ENCODE measurements at regions not wholly inside any gene's neighbourhood (a gene's known extent, or its start where the extent isn't known, plus 50 kb on each side); places are given as distances from the start of the nearest gene placed in this dataset.

DNA sequence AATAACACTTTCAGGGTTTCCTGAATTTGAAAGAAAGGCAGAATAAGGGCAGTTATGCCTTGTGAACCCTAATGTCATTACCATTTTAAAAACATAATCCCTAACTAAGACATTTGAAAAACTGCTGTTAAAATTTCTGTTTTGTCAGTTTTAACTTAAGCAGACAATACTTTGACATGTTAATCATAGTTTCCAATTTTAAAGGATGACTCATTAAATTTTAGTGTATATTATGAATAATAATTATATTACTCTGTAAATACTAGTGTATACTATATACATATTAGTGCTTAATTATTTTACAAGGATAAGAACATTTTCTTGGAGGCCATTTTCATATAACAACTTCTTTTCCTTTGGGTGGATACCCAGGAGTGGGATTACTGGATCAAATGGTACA, 553.1 kb upstream of the BCHE start:
- no peak for TF ChIP-seq POLR2AphosphoS5 (IDR thresholded peaks at IDR 0.05; ENCODE audit: low read depth, low read length)
- TF ChIP-seq REST (IDR thresholded peaks at IDR 0.05; ENCODE audit: insufficient read depth in 1 of 2, low read depth in 2 of 2, low read length in 1 of 2) = no peak
- TF ChIP-seq, protein P1, sequence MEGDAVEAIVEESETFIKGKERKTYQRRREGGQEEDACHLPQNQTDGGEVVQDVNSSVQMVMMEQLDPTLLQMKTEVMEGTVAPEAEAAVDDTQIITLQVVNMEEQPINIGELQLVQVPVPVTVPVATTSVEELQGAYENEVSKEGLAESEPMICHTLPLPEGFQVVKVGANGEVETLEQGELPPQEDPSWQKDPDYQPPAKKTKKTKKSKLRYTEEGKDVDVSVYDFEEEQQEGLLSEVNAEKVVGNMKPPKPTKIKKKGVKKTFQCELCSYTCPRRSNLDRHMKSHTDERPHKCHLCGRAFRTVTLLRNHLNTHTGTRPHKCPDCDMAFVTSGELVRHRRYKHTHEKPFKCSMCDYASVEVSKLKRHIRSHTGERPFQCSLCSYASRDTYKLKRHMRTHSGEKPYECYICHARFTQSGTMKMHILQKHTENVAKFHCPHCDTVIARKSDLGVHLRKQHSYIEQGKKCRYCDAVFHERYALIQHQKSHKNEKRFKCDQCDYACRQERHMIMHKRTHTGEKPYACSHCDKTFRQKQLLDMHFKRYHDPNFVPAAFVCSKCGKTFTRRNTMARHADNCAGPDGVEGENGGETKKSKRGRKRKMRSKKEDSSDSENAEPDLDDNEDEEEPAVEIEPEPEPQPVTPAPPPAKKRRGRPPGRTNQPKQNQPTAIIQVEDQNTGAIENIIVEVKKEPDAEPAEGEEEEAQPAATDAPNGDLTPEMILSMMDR (IDR thresholded peaks at IDR 0.05) = no peak
- TF ChIP-seq SIN3A (IDR thresholded peaks at IDR 0.05; ENCODE audit: borderline replicate concordance, insufficient read depth, low read depth, low read length) = no peak
- TF ChIP-seq TCF7L2 (IDR thresholded peaks at IDR 0.05; ENCODE audit: low read depth, low read length) = no peak
- no peak overlapping the region for H3K4me3 ChIP-seq (ENCODE audit: low read depth in 2 of 2, low read length in 2 of 2)
- BruUV-seq (replicated peaks) = no TSS peak
- ATAC-seq (no peak), DNase-seq (ENCODE audit: low read depth, low spot score) (no peak)
- ChIA-PET CTCF (no interaction called here), POLR2A (no interaction called here)
- no peaks in the 10 kb centered on the region for H3K27me3 ChIP-seq (ENCODE audit: control insufficient read depth, insufficient read depth, low read length)
- H3K27ac ChIP-seq (ENCODE audit: low read length) = no peak overlapping the region
- no peaks in the 10 kb centered on the region for H3K36me3 ChIP-seq (ENCODE audit: control insufficient read depth, insufficient read depth, low read length)
- intact Hi-C loops (cut with micrococcal nuclease; ENCODE audit: unreplicated experiment) (no loop called here), in situ Hi-C loops (cut with HindIII; ENCODE audit: low pct_unique_long_range_greater_than_20kb, low sequenced_read_pairs) (no loop called here)
- H3K4me1 ChIP-seq (ENCODE audit: control insufficient read depth, insufficient read depth, low read length) = no peaks in the 10 kb centered on the region
- no peaks in the 10 kb centered on the region for H3K9me3 ChIP-seq (ENCODE audit: control insufficient read depth, insufficient read depth, low read depth, low read length)

DNA sequence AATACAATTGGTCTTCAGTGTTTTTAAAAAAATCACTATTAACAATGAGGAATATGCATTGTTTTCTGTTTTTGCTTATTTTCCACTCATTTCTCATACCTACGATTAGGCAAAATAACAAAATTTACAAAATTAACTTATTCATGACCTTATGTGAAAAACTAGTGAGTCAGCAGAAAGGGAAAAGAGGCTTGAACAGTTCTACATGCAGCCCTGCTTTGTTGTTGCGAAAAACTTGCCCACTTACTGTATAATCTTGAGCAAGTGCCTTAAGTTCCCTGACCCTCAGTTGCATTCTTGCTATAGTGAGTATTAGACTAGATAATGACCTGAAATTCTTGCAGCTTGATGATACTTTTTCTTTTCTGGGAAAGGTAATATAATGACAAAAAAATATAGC, 551.1 kb upstream of the BCHE start:
- TF ChIP-seq, protein P1 (IDR thresholded peaks at IDR 0.05) = no peak
- TF ChIP-seq POLR2AphosphoS5 (IDR thresholded peaks at IDR 0.05; ENCODE audit: low read depth, low read length) (no peak), REST (IDR thresholded peaks at IDR 0.05; ENCODE audit: insufficient read depth in 1 of 2, low read depth in 2 of 2, low read length in 1 of 2) (no peak), SIN3A (IDR thresholded peaks at IDR 0.05; ENCODE audit: borderline replicate concordance, insufficient read depth, low read depth, low read length) (no peak), TCF7L2 (IDR thresholded peaks at IDR 0.05; ENCODE audit: low read depth, low read length) (no peak)
- ATAC-seq (no peak), DNase-seq (ENCODE audit: low read depth, low spot score) (no peak)
- H3K4me1 ChIP-seq (ENCODE audit: control insufficient read depth, insufficient read depth, low read length) = no peaks in the 10 kb centered on the region
- no peak overlapping the region for H3K4me3 ChIP-seq (ENCODE audit: low read depth in 2 of 2, low read length in 2 of 2)
- no peak overlapping the region for H3K27ac ChIP-seq (ENCODE audit: low read length)
- no peaks in the 10 kb centered on the region for H3K36me3 ChIP-seq (ENCODE audit: control insufficient read depth, insufficient read depth, low read length)
- intact Hi-C loops (cut with micrococcal nuclease; ENCODE audit: unreplicated experiment) (no loop called here), in situ Hi-C loops (cut with HindIII; ENCODE audit: low pct_unique_long_range_greater_than_20kb, low sequenced_read_pairs) (no loop called here)
- H3K9me3 ChIP-seq (ENCODE audit: control insufficient read depth, insufficient read depth, low read depth, low read length) = no peaks in the 10 kb centered on the region
- POLR2A ChIA-PET = no interaction called here
- no peaks in the 10 kb centered on the region for H3K27me3 ChIP-seq (ENCODE audit: control insufficient read depth, insufficient read depth, low read length)
- CTCF ChIA-PET = no interaction called here
- BruUV-seq (replicated peaks) = no TSS peak
